ENCODE measurements at regions not wholly inside any gene's neighbourhood (a gene's known extent, or its start where the extent isn't known, plus 50 kb on each side); places are given as distances from the start of the nearest gene placed in this dataset.

DNA sequence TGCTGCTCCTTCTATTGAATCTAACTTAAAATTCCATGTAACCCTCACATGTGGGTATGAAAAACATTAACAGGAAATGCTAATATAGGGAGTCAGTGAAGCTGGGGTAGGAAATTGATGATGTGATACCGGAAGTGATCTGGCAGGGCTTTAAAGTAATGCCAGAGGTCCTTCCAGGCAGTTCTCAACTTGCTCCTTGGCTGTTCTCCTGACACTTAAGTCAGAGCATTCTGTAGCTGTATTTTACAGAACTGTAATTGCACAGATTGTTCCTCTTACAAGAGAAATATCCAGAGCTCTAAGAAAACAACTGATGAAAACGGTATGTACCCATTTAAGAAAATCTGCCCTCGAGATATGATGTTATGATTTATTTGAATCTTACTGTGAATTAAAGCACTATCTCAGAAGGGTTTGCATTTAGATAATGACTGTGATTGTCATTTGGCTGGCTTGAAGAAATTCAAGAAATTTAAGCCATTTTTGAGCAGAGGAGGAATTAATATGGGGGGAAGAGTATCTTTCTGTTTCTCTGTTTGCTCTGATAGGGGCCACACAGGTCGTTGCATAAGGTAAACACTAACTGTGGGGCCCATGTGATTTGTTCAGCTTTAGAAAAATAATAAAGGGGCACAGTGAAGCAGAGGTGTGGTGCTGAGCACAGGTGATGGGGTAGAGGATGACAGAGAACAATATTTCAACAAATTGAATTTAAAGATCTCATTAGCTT is 88.4 kb downstream of the BBS10 start:
- no peaks in the 10 kb centered on the region for H3K27me3 ChIP-seq (ENCODE audit: control insufficient read depth, insufficient read depth, low read length)
- H3K4me1 ChIP-seq, result no peaks in the 10 kb centered on the region
- no peak overlapping the region for H2AFZ ChIP-seq
- no peak overlapping the region for H3K4me3 ChIP-seq (ENCODE audit: low read depth, low read length)
- no peak overlapping the region for H3K27ac ChIP-seq
- H3K36me3 ChIP-seq (ENCODE audit: control insufficient read depth, insufficient read depth, low read length), result no peaks in the 10 kb centered on the region
- H3K9ac ChIP-seq, result no peak overlapping the region
- no peaks in the 10 kb centered on the region for H3K79me2 ChIP-seq
- TF ChIP-seq, protein P1, sequence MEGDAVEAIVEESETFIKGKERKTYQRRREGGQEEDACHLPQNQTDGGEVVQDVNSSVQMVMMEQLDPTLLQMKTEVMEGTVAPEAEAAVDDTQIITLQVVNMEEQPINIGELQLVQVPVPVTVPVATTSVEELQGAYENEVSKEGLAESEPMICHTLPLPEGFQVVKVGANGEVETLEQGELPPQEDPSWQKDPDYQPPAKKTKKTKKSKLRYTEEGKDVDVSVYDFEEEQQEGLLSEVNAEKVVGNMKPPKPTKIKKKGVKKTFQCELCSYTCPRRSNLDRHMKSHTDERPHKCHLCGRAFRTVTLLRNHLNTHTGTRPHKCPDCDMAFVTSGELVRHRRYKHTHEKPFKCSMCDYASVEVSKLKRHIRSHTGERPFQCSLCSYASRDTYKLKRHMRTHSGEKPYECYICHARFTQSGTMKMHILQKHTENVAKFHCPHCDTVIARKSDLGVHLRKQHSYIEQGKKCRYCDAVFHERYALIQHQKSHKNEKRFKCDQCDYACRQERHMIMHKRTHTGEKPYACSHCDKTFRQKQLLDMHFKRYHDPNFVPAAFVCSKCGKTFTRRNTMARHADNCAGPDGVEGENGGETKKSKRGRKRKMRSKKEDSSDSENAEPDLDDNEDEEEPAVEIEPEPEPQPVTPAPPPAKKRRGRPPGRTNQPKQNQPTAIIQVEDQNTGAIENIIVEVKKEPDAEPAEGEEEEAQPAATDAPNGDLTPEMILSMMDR (IDR thresholded peaks at IDR 0.05), result no peak
- H3K9me3 ChIP-seq (ENCODE audit: control insufficient read depth, low read length), result no peaks in the 10 kb centered on the region
- H3K4me2 ChIP-seq (ENCODE audit: low read length), result no peak overlapping the region

GRCh38 chr12:76259106-76259505 is 89.1 kb downstream of the BBS10 start:
- H3K36me3 ChIP-seq (ENCODE audit: control insufficient read depth, insufficient read depth, low read length), result no peaks in the 10 kb centered on the region
- H3K4me3 ChIP-seq (ENCODE audit: low read depth, low read length), result no peak overlapping the region
- H3K27me3 ChIP-seq (ENCODE audit: control insufficient read depth, insufficient read depth, low read length), result no peaks in the 10 kb centered on the region
- no peaks in the 10 kb centered on the region for H3K79me2 ChIP-seq
- H2AFZ ChIP-seq, result no peak overlapping the region
- TF ChIP-seq, protein P1 (IDR thresholded peaks at IDR 0.05), result no peak
- H3K27ac ChIP-seq, result no peak overlapping the region
- H3K9ac ChIP-seq, result no peak overlapping the region
- H3K4me1 ChIP-seq, result no peaks in the 10 kb centered on the region
- no peak overlapping the region for H3K4me2 ChIP-seq (ENCODE audit: low read length)
- no peaks in the 10 kb centered on the region for H3K9me3 ChIP-seq (ENCODE audit: control insufficient read depth, low read length)

DNA sequence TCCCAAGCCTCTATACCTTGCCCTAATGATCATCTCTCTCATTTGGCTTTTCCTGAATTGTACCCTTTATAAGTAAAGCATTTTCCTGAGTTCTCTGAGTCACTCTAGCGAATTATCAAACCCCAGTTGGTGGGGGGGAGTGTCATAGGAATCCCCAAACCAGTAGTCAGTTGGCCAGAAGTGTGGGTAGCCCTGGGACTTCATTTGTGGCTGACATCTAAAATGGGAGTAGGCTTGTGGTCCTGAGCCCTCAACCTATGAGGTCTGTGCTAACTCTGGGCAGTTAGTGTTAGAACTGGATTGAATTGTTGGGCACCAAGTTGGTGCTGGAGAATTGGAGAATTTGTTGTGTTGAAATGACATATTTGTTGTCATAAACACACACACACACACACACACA is 91.3 kb downstream of the BBS10 start:
- H3K79me2 ChIP-seq, result no peaks in the 10 kb centered on the region
- TF ChIP-seq, protein P1 (IDR thresholded peaks at IDR 0.05), result no peak
- no peaks in the 10 kb centered on the region for H3K36me3 ChIP-seq (ENCODE audit: control insufficient read depth, insufficient read depth, low read length)
- no peaks in the 10 kb centered on the region for H3K27me3 ChIP-seq (ENCODE audit: control insufficient read depth, insufficient read depth, low read length)
- H2AFZ ChIP-seq, result no peak overlapping the region
- no peak overlapping the region for H3K27ac ChIP-seq
- H3K4me2 ChIP-seq (ENCODE audit: low read length), result no peak overlapping the region
- no peaks in the 10 kb centered on the region for H3K4me1 ChIP-seq
- no peak overlapping the region for H3K9ac ChIP-seq
- H3K4me3 ChIP-seq (ENCODE audit: low read depth, low read length), result no peak overlapping the region
- no peaks in the 10 kb centered on the region for H3K9me3 ChIP-seq (ENCODE audit: control insufficient read depth, low read length)

GRCh38 chr12:76256321-76256720 is 91.9 kb downstream of the BBS10 start:
- Histone ChIP-seq H3K9ac (no peak overlapping the region), H3K79me2 (no peaks in the 10 kb centered on the region), H3K4me1 (no peaks in the 10 kb centered on the region), H2AFZ (no peak overlapping the region), H3K4me3 (ENCODE audit: low read depth, low read length) (no peak overlapping the region), H3K27ac (no peak overlapping the region), H3K4me2 (ENCODE audit: low read length) (no peak overlapping the region), H3K27me3 (ENCODE audit: control insufficient read depth, insufficient read depth, low read length) (no peaks in the 10 kb centered on the region), H3K9me3 (ENCODE audit: control insufficient read depth, low read length) (no peaks in the 10 kb centered on the region), H3K36me3 (ENCODE audit: control insufficient read depth, insufficient read depth, low read length) (no peaks in the 10 kb centered on the region)
- TF ChIP-seq, protein P1 (IDR thresholded peaks at IDR 0.05), result no peak

- no peaks in the 10 kb centered on the region for H3K36me3 ChIP-seq (ENCODE audit: control insufficient read depth, insufficient read depth, low read length)
- no peak overlapping the region for H3K27ac ChIP-seq
- H3K9me3 ChIP-seq (ENCODE audit: control insufficient read depth, low read length), result no peaks in the 10 kb centered on the region
- no peaks in the 10 kb centered on the region for H3K4me1 ChIP-seq
- H3K4me3 ChIP-seq (ENCODE audit: low read depth, low read length), result no peak overlapping the region
- no peak overlapping the region for H2AFZ ChIP-seq
- no peaks in the 10 kb centered on the region for H3K79me2 ChIP-seq
- H3K9ac ChIP-seq, result no peak overlapping the region
- TF ChIP-seq, protein P1 (IDR thresholded peaks at IDR 0.05), result no peak
- no peak overlapping the region for H3K4me2 ChIP-seq (ENCODE audit: low read length)
- no peaks in the 10 kb centered on the region for H3K27me3 ChIP-seq (ENCODE audit: control insufficient read depth, insufficient read depth, low read length)
These were observed 92.5 kb downstream of the BBS10 start for GRCh38 chr12:76255692-76256091.

All from parathyroid adenoma (tissue), 2 donors.